ENCODE measurements at regions not wholly inside any gene's neighbourhood (a gene's known extent, or its start where the extent isn't known, plus 50 kb on each side); places are given as distances from the start of the nearest gene placed in this dataset.

DNA sequence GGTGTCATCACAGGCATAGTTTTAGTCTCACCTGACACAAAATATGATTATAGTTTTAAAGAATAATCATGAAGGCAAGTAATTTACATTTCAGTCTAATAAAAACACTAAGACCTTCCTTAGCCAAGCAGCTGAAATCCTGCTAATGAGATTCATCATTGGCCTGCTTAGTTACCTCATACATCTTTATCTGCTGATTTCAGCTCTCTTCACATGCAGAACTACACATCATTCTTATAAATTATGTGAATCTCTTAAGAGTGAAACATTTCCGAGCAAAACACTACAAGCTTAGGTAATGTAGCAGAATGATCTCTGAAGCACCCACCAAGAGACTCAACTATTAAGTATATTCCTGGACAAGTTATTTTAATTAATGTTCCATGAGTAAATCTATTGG, 198.1 kb downstream of the DPY19L2 start:
- TF ChIP-seq, protein P1, sequence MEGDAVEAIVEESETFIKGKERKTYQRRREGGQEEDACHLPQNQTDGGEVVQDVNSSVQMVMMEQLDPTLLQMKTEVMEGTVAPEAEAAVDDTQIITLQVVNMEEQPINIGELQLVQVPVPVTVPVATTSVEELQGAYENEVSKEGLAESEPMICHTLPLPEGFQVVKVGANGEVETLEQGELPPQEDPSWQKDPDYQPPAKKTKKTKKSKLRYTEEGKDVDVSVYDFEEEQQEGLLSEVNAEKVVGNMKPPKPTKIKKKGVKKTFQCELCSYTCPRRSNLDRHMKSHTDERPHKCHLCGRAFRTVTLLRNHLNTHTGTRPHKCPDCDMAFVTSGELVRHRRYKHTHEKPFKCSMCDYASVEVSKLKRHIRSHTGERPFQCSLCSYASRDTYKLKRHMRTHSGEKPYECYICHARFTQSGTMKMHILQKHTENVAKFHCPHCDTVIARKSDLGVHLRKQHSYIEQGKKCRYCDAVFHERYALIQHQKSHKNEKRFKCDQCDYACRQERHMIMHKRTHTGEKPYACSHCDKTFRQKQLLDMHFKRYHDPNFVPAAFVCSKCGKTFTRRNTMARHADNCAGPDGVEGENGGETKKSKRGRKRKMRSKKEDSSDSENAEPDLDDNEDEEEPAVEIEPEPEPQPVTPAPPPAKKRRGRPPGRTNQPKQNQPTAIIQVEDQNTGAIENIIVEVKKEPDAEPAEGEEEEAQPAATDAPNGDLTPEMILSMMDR (IDR thresholded peaks at IDR 0.05; ENCODE audit: borderline replicate concordance, control extremely low read depth, extremely low read depth, insufficient read depth, missing control alignments) = no peak
- no peak for DNase-seq (ENCODE audit: low spot score)
- in situ Hi-C loops (cut with MboI; ENCODE audit: low sequenced_read_pairs, unreplicated experiment) = no loop called here

DNA sequence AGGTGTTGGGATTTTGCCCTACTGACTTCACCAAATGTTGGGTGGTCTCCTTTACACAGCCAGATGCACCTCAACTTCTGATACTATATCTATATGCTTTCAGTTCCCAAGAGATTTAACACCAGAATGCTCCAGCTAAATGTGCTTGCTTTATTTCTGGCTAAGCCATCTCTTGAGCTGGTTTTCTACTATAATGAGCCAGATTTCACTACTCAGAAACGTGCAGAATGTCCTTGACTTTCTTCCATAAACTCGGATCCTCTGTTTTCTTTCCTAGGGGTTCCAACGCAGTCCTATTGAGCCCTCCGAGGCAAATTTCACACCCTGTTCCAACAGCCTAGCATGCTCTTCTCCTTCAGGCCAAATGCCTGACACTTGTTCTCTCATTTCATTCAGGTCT, 200.3 kb downstream of the DPY19L2 start:
- in situ Hi-C loops (cut with MboI; ENCODE audit: low sequenced_read_pairs, unreplicated experiment) = no loop called here
- TF ChIP-seq, protein P1 (IDR thresholded peaks at IDR 0.05; ENCODE audit: borderline replicate concordance, control extremely low read depth, extremely low read depth, insufficient read depth, missing control alignments) = no peak
- no peak for DNase-seq (ENCODE audit: low spot score)

DNA sequence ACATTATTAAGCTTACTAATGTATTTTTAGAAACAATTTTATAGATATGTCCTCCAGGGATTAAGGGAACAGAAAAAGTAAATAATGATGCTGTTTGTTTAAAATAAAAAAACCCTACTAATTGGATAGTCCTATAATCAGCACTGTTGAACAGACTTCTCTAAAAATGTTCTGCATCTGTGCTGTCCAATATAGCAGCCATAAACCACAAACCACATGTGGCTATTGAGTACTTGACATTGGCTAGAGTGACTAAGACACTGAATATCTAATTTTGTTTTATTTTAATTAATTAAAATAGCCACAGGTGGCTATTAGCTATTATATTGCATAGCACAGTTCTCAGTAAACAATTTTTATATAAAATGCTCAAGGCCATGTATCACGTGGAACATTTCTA, 210.4 kb downstream of the DPY19L2 start:
- no peak for DNase-seq (ENCODE audit: low spot score)
- in situ Hi-C loops (cut with MboI; ENCODE audit: low sequenced_read_pairs, unreplicated experiment) = no loop called here
- TF ChIP-seq, protein P1 (IDR thresholded peaks at IDR 0.05; ENCODE audit: borderline replicate concordance, control extremely low read depth, extremely low read depth, insufficient read depth, missing control alignments) = no peak

DNA sequence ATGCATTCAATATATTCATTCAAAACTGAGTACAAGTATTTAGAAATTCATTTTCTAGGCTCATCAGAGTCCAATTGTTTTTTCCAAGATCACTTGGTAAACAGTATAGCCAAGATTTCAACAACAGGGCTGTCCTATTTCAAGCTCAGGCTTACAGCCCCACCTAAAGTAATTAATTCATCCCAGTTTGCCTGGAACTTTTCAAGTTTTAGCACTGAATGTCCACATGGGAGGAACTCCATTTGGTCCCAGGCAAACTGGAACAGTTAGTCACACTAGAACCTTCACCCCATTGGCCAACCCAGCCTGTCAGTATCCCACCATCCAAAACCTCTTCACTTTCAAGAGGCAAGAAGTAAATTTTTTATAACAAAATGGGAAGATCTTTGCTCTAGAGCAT, 210.9 kb downstream of the DPY19L2 start:
- in situ Hi-C loops (cut with MboI; ENCODE audit: low sequenced_read_pairs, unreplicated experiment) = no loop called here
- no peak for DNase-seq (ENCODE audit: low spot score)
- TF ChIP-seq, protein P1 (IDR thresholded peaks at IDR 0.05; ENCODE audit: borderline replicate concordance, control extremely low read depth, extremely low read depth, insufficient read depth, missing control alignments) = no peak

DNA sequence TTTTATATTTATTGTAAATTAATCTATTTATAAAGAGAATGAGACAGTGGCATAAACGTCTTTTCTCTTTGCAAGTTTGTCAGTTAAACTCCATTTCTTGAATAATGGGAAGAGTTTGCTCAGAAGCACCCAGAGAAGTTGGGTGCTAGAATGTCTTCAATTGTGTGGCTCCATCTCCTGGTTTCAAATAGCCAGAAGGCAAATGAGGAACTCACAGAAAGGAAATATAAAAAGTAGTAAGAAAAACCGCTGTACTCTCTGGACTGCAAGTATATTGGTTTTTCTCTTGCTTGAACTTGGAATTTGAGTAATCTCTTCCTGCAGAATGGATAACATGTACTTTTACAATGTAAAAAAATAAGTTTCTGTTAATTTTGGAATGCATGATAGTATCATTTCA, 217.5 kb downstream of the DPY19L2 start:
- no peak for DNase-seq (ENCODE audit: low spot score)
- in situ Hi-C loops (cut with MboI; ENCODE audit: low sequenced_read_pairs, unreplicated experiment) = no loop called here
- TF ChIP-seq, protein P1 (IDR thresholded peaks at IDR 0.05; ENCODE audit: borderline replicate concordance, control extremely low read depth, extremely low read depth, insufficient read depth, missing control alignments) = no peak

DNA sequence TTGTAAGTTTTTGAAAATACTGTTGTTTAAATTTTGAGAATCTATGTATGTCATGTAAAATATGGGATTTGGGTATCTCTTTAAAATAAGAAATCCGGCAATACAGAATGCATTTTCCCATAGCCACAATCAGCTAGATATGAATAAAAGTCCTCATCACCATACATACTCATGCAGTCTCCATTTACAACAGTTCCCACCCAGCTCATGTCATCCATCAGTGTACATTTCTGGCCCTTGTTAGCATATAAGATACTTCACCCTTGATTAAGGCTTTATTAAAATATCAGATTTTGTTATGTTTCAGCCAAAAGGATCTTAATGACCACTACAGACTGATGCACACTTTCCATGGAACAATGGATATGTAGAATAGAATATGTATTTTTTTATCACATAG, 218.0 kb downstream of the DPY19L2 start:
- DNase-seq (ENCODE audit: low spot score) = no peak
- in situ Hi-C loops (cut with MboI; ENCODE audit: low sequenced_read_pairs, unreplicated experiment) = no loop called here

More for the DNA sequence above, 218.0 kb downstream of the DPY19L2 start:
- TF ChIP-seq, protein P1 (IDR thresholded peaks at IDR 0.05; ENCODE audit: borderline replicate concordance, control extremely low read depth, extremely low read depth, insufficient read depth, missing control alignments) = no peak
